Esophagus squamous epithelium (tissue), 4 donors: ENCODE measurements at regions not wholly inside any gene's neighbourhood (a gene's known extent, or its start where the extent isn't known, plus 50 kb on each side); places are given as distances from the start of the nearest gene placed in this dataset.

ENCODE experiments used
- POLR2A ChIP-seq, 4 donors: fragments of 450-650 bp; IDR thresholded peaks; one replicate each; pipeline ENCODE4 v1.6.1; 2017; ENCODE audit warnings: antibody characterized with exemption in 4 of 4, mild to moderate bottlenecking in 4 of 4, moderate library complexity in 3 of 4
- TF ChIP-seq, protein P1 (sequence below), 6 experiments: fragments of 450-650 bp in 4 of 6; fragments of 200-600 bp in 2 of 6; sonication (generic) in 2 of 6; IDR thresholded peaks; one replicate each; pipeline ENCODE4 v1.5.1; 2016 to 2019; ENCODE audit warnings: antibody characterized with exemption in 6 of 6, mild to moderate bottlenecking in 4 of 6, moderate library complexity in 4 of 6

DNA sequence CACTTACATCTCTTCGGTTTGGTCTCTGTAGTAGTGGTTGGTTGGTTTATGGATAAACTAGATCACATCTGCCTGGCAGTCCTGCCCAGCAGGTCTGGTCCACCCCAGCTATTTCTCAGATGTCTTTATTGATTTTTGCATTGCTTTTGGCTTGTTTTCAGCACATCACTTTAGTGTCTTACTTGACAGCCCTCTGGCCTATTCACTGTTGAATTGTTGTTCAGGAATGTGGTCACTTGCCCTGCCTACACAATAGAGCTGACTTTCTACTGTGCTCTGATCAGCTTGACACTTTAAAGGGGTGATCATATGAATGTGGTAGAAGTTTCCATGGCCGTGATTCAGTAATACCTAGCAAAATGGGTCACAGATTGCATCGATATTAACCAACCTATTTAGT lies 719.2 kb upstream of the LRRN3 start:
- TF ChIP-seq, protein P1, sequence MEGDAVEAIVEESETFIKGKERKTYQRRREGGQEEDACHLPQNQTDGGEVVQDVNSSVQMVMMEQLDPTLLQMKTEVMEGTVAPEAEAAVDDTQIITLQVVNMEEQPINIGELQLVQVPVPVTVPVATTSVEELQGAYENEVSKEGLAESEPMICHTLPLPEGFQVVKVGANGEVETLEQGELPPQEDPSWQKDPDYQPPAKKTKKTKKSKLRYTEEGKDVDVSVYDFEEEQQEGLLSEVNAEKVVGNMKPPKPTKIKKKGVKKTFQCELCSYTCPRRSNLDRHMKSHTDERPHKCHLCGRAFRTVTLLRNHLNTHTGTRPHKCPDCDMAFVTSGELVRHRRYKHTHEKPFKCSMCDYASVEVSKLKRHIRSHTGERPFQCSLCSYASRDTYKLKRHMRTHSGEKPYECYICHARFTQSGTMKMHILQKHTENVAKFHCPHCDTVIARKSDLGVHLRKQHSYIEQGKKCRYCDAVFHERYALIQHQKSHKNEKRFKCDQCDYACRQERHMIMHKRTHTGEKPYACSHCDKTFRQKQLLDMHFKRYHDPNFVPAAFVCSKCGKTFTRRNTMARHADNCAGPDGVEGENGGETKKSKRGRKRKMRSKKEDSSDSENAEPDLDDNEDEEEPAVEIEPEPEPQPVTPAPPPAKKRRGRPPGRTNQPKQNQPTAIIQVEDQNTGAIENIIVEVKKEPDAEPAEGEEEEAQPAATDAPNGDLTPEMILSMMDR (IDR thresholded peaks at IDR 0.05): no peak
- TF ChIP-seq POLR2A (IDR thresholded peaks at IDR 0.05): no peak
